ENCODE measurements at regions not wholly inside any gene's neighbourhood (a gene's known extent, or its start where the extent isn't known, plus 50 kb on each side); places are given as distances from the start of the nearest gene placed in this dataset.
"Not testable (repeated sequence)": the region's sequence is repeated elsewhere in the genome, so short reads cannot be mapped to it uniquely, and the experiment has no call there.

DNA sequence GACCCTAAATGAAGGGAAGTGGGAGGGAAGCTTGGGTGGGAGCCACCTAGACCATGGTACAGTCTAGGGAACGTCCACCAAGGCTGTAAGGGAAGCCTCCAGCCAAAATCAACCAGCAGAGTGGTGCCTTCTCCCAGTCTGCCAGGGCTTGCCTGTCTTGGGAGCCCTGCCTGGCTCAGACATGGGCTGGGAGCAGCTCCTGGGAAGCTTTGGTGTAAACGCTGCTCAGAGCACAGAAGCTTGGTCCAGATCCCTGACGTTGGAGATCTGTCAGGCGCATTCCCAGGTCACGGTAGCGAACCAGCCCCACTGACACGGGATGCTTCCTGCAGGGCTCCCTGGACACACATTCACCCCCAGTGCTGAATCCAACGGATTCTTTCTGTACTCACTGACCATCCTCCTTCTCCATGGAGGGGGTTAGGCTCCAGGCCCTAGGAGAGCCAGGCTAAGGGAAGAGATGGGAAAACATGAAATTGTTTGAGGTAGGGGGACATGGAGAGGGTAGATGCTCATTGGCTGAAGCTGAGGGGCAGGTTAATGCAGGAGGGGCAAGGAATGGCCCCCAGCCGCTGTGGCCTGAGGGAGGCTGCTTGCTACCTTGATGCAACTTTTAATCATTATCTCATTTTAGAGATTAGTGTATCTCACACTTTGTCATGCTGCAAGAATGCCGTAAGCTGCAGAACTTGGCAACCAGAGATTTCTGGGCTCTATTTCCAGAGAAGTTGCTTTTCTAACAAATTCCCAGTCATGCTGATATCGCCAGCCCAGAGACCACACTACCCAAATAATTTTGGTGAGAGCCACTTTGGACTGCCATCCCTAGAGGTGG lies 195.8 kb downstream of the UQCRFS1 start:
- no peak for DNase-seq (ENCODE audit: low read depth)
- no peak overlapping the region for H3K4me3 ChIP-seq (ENCODE audit: low read depth, low read length)

GRCh38 chr19:29016353-29016752 lies 196.6 kb downstream of the UQCRFS1 start:
- DNase-seq (ENCODE audit: low read depth) = no peak
- no peak overlapping the region for H3K4me3 ChIP-seq (ENCODE audit: low read depth, low read length)

- no peak for DNase-seq (ENCODE audit: low read depth)
Observed at GRCh38 chr19:29015569-29015968, 197.4 kb downstream of the UQCRFS1 start.

GRCh38 chr19:29014857-29015436 lies 198.0 kb downstream of the UQCRFS1 start:
- DNase-seq (ENCODE audit: low read depth) = no peak
- no peak overlapping the region for H3K4me3 ChIP-seq (ENCODE audit: low read depth, low read length)

More at GRCh38 chr19:29015569-29015968, 197.4 kb downstream of the UQCRFS1 start:
- H3K4me3 ChIP-seq (ENCODE audit: low read depth, low read length) = no peak overlapping the region

DNA sequence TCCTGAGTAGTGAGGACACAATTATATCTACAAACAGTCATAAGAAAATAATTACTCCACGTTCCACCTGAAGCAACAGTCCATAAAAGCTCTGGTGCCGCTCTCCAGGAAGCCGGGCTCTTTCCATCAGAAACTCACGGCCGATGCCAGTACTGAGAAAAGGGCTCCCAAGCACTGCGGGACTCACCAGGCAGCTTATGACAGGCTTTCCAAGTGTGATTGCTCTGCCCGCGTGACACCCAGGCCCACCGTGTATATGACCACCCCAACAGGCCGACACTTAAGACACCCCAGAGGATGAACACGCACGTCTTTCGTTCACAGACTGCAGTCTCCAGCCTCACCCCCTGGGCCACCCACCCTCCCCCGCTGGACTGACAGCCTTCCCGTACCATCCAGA lies 199.0 kb downstream of the UQCRFS1 start:
- no peak overlapping the region for H3K4me3 ChIP-seq (ENCODE audit: low read depth, low read length)
- no peak for DNase-seq (ENCODE audit: low read depth)

DNA sequence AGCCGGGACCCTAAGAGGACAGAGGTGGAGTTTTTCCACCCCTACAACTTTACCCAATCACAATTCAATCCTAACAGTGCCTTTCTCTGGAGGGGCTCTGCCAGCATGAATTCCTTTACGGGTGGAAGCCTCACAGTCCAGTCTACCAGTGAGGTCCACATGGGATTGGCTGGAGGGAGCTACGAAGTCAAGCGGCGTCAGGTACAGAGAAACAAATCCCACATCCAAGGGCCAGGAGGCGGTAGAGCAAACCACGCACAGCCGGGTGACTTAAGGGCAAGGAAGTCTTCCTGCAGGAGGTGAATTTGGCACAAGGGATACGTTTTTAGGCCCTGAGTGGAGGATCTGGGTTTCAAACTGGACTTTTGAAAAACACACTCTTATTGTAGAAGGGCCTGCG lies 199.6 kb downstream of the UQCRFS1 start:
- no peak overlapping the region for H3K4me3 ChIP-seq (ENCODE audit: low read depth, low read length)
- DNase-seq (ENCODE audit: low read depth) = no peak

- H3K4me3 ChIP-seq (ENCODE audit: low read depth, low read length) = no peak overlapping the region
- no peak for DNase-seq (ENCODE audit: low read depth)
Observed at GRCh38 chr19:29012457-29012856, 200.5 kb downstream of the UQCRFS1 start.

DNA sequence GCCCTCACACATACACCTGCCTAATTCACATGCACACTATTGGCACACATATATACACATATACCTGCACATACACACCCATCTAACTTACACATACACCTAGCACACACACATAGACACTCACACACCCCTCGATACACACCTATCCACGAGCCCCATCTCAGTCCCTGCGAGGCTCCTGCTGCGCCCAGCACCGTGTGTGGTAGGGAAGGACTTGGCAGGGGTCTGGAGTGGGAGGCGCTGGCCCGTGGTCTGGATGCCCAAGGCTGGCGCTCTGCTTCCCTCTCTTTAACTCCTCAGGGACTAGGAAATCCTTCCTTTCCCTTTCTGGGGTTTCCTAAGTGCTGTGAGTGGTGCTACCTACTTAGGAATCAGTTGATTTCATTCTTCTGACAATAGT lies 202.7 kb downstream of the UQCRFS1 start:
- no peak for DNase-seq (ENCODE audit: low read depth)

GRCh38 chr19:29006057-29006735 lies 206.8 kb downstream of the UQCRFS1 start:
- no peak for DNase-seq (ENCODE audit: low read depth)
- H3K4me3 ChIP-seq (ENCODE audit: low read depth, low read length) = no peak overlapping the region

More for the DNA sequence above, 202.7 kb downstream of the UQCRFS1 start:
- no peak overlapping the region for H3K4me3 ChIP-seq (ENCODE audit: low read depth, low read length)

- DNase-seq (ENCODE audit: low read depth) = no peak
- no peak overlapping the region for H3K4me3 ChIP-seq (ENCODE audit: low read depth, low read length)
Observed at GRCh38 chr19:29004796-29005195, 208.2 kb downstream of the UQCRFS1 start.

GRCh38 chr19:29003641-29004409 lies 209.1 kb downstream of the UQCRFS1 start:
- no peak overlapping the region for H3K4me3 ChIP-seq (ENCODE audit: low read depth, low read length)
- DNase-seq (ENCODE audit: low read depth) = no peak

- DNase-seq (ENCODE audit: low read depth) = no peak
- no peak overlapping the region for H3K4me3 ChIP-seq (ENCODE audit: low read depth, low read length)
Observed at GRCh38 chr19:29002336-29002735, 210.6 kb downstream of the UQCRFS1 start.

GRCh38 chr19:29001597-29002245 lies 211.2 kb downstream of the UQCRFS1 start:
- DNase-seq (ENCODE audit: low read depth) = no peak
- H3K4me3 ChIP-seq (ENCODE audit: low read depth, low read length) = no peak overlapping the region

- no peak overlapping the region for H3K4me3 ChIP-seq (ENCODE audit: low read depth, low read length)
- DNase-seq (ENCODE audit: low read depth) = no peak
Observed at GRCh38 chr19:29001141-29001581, 211.8 kb downstream of the UQCRFS1 start.

GRCh38 chr19:28999724-29000433 lies 213.1 kb downstream of the UQCRFS1 start:
- DNase-seq (ENCODE audit: low read depth) = no peak
- H3K4me3 ChIP-seq (ENCODE audit: low read depth, low read length) = no peak overlapping the region

DNA sequence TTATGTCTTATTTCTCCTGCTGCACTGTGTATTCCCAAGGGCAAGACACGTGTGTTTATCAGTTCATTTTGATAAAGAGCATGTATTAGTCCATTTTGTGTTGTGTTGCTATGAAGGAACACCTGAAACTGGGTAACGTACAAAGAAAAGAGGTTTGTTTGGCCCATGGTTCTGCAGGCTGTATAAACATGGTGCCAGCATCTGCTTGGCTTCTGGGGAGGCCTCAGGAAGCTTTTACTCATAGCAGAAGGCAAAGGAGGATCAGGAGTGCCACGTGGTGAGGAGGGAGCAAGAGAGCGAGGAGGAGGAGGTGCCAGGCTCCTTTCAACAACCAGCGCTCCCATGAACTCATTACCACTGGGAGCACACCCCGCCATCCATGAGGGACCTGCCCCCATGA lies 214.0 kb downstream of the UQCRFS1 start:
- no peak for DNase-seq (ENCODE audit: low read depth)
- no peak overlapping the region for H3K4me3 ChIP-seq (ENCODE audit: low read depth, low read length)

DNA sequence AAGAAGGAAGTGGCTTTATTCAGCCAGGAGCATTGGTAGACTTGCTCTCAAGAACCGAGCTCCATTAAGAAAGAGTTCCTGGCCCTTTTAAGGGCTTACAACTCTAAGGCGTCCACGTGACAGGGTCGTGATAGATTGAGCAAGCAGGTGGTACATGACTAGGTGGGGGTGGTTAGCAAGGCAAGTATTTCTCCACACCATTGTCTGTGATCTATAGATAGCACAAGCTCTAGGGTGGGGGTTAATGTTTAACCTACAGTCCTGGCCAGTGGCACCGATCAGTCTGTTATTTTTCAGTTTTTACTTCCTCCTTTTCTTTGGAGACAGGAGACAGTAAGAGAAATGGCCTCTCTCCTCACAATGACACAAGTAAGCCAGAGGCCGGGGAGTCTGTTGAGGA lies 215.1 kb downstream of the UQCRFS1 start:
- DNase-seq (ENCODE audit: low read depth); H3K4me3 ChIP-seq (ENCODE audit: low read depth, low read length): not testable (repeated sequence)

DNA sequence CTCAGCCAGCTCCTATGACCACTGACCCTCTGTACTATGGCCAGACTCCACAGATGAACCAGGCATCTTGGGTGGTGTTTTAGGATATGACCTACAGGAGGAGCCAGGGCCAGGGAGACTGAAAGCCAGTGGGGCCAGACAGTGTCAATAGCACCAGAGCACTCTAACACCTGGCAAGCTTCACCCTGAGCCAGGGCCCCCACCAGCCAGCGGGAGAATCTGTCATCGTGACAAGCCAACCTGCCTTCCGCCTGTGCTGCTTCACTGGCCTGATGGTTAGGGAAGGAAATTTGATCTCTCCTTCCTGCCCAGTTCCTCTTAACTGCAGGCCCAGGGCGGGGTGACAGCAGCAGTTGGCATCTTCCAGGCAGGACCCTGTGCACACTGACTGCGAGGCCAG lies 222.4 kb downstream of the UQCRFS1 start:
- DNase-seq (ENCODE audit: low read depth) = no peak
- H3K4me3 ChIP-seq (ENCODE audit: low read depth, low read length) = no peak overlapping the region

- DNase-seq (ENCODE audit: low read depth) = no peak
- H3K4me3 ChIP-seq (ENCODE audit: low read depth, low read length) = no peak overlapping the region
Observed at GRCh38 chr19:28989739-28990138, 223.2 kb downstream of the UQCRFS1 start.
